H9 (cell line): ENCODE measurements at regions not wholly inside any gene's neighbourhood (a gene's known extent, or its start where the extent isn't known, plus 50 kb on each side); places are given as distances from the start of the nearest gene placed in this dataset.

Experiments
- DNase-seq: peaks from one replicate; pipeline ENCODE4 v3.0.0-alpha.2; 2017
- H2AFZ ChIP-seq: one replicate; pipeline ENCODE4 v1.6.1; 2013; ENCODE audit warnings: mild to moderate bottlenecking, low read length, control low read depth, moderate library complexity
- H2AK5ac ChIP-seq: 2 replicates; pipeline ENCODE4 v1.6.1; 2013; ENCODE audit warnings: low read length, control low read depth, mixed read lengths; ENCODE audit not compliant: insufficient read length
- H2BK120ac ChIP-seq: one replicate; pipeline ENCODE4 v1.6.1; 2013; ENCODE audit warnings: low read depth, mild to moderate bottlenecking, low read length, control low read depth, inconsistent platforms; ENCODE audit not compliant: poor library complexity, severe bottlenecking
- H2BK12ac ChIP-seq: 2 replicates; pipeline ENCODE4 v1.6.1; 2013; ENCODE audit warnings: low read length, control low read depth, mixed read lengths, low read depth; ENCODE audit not compliant: insufficient read length
- H2BK15ac ChIP-seq: 2 replicates; pipeline ENCODE4 v1.6.1; 2013; ENCODE audit warnings: low read depth, low read length, control low read depth
- H2BK20ac ChIP-seq: one replicate; pipeline ENCODE4 v1.6.1; 2013; ENCODE audit warnings: low read depth, mild to moderate bottlenecking, low read length, control low read depth, inconsistent platforms; ENCODE audit not compliant: poor library complexity, severe bottlenecking
- H2BK5ac ChIP-seq: 2 replicates; pipeline ENCODE4 v1.6.1; 2013; ENCODE audit warnings: low read length, control low read depth, mixed read lengths; ENCODE audit not compliant: insufficient read length
- H3K14ac ChIP-seq: 2 replicates; pipeline ENCODE4 v1.6.1; 2013; ENCODE audit warnings: low read length, control low read depth; ENCODE audit not compliant: insufficient read depth
- H3K18ac ChIP-seq: 2 replicates; pipeline ENCODE4 v1.6.1; 2013; ENCODE audit warnings: low read depth, mild to moderate bottlenecking, mixed read lengths, low read length, control low read depth; ENCODE audit not compliant: insufficient read length
- H3K23ac ChIP-seq: 2 replicates; pipeline ENCODE4 v1.6.1; 2013; ENCODE audit warnings: low read length, control low read depth, mixed read lengths, low read depth; ENCODE audit not compliant: insufficient read length
- H3K23me2 ChIP-seq: 2 replicates; pipeline ENCODE4 v1.6.1; 2013; ENCODE audit warnings: low read depth, mild to moderate bottlenecking, mixed read lengths, low read length, control low read depth; ENCODE audit not compliant: insufficient read length, poor library complexity, severe bottlenecking
- H3K27ac ChIP-seq: 2 replicates; pipeline ENCODE4 v1.5.1; 2013; ENCODE audit warnings: low read length, control low read depth, mixed read lengths, low read depth; ENCODE audit not compliant: insufficient read length
- H3K27me3 ChIP-seq: 2 replicates; pipeline ENCODE4 v1.6.1; 2013; ENCODE audit warnings: low read length, control low read depth, inconsistent platforms; ENCODE audit not compliant: insufficient read depth
- H3K4ac ChIP-seq: 2 replicates; pipeline ENCODE4 v1.6.1; 2013; ENCODE audit warnings: low read depth, mild to moderate bottlenecking, control low read depth, inconsistent platforms, low read length, moderate library complexity
- H3K4me1 ChIP-seq: 2 replicates; pipeline ENCODE4 v1.6.1; 2013; ENCODE audit warnings: low read length, control low read depth, inconsistent platforms; ENCODE audit not compliant: insufficient read depth
- H3K4me2 ChIP-seq: 2 replicates; pipeline ENCODE4 v1.6.1; 2013; ENCODE audit warnings: low read length, control low read depth, mixed read lengths; ENCODE audit not compliant: insufficient read length, insufficient read depth
- H3K56ac ChIP-seq: 2 replicates; pipeline ENCODE4 v1.6.1; 2013; ENCODE audit warnings: low read depth, mild to moderate bottlenecking, mixed read lengths, low read length, control low read depth; ENCODE audit not compliant: insufficient read length
- H3K79me1 ChIP-seq: 2 replicates; pipeline ENCODE4 v1.6.1; 2013; ENCODE audit warnings: low read depth, mild to moderate bottlenecking, moderate library complexity, low read length, control low read depth, inconsistent platforms; ENCODE audit not compliant: insufficient read depth, poor library complexity, severe bottlenecking
- H3K79me2 ChIP-seq: 2 replicates; pipeline ENCODE4 v1.6.1; 2013; ENCODE audit warnings: low read length, control low read depth, inconsistent platforms; ENCODE audit not compliant: insufficient read depth
- H3K9ac ChIP-seq: 2 replicates; pipeline ENCODE4 v1.6.1; 2013; ENCODE audit warnings: low read length, control low read depth, mixed read lengths; ENCODE audit not compliant: insufficient read length; ENCODE audit errors: extremely low read depth
- H3K9me3 ChIP-seq: one replicate; pipeline ENCODE4 v1.6.1; 2013; ENCODE audit warnings: low read depth, low read length, inconsistent platforms; ENCODE audit not compliant: control insufficient read depth
- H3T11ph ChIP-seq: one replicate; pipeline ENCODE4 v1.6.1; 2013; ENCODE audit warnings: mild to moderate bottlenecking, low read length, control low read depth, inconsistent platforms
- H4K20me1 ChIP-seq: one replicate; pipeline ENCODE4 v1.6.1; 2013; ENCODE audit not compliant: control insufficient read depth, insufficient read length, insufficient read depth
- H4K5ac ChIP-seq: 2 replicates; pipeline ENCODE4 v1.6.1; 2013; ENCODE audit warnings: low read depth, mild to moderate bottlenecking, mixed read lengths, low read length, control low read depth; ENCODE audit not compliant: insufficient read length
- H4K8ac ChIP-seq: replicated peaks from 2 replicates; pipeline ENCODE4 v1.6.1; 2013; ENCODE audit warnings: low read length, control low read depth, mixed read lengths, low read depth; ENCODE audit not compliant: insufficient read length
- H4K91ac ChIP-seq: 2 replicates; pipeline ENCODE4 v1.6.1; 2013; ENCODE audit warnings: low read depth, mild to moderate bottlenecking, moderate library complexity, mixed read lengths, low read length, control low read depth; ENCODE audit not compliant: insufficient read length
- H3K27ac Mint-ChIP-seq, 3 experiments: 2 replicates in 2 of 3; 3 replicates in 1 of 3; pipeline ENCODE4 v1.8.0; 2020 to 2021; ENCODE audit warnings: mixed read lengths in 3 of 3, mild to moderate bottlenecking in 1 of 3, moderate library complexity in 1 of 3
- H3K27me3 Mint-ChIP-seq: 2 replicates; pipeline ENCODE4 v1.8.0; 2021; ENCODE audit warnings: low read depth, mild to moderate bottlenecking, moderate library complexity, mixed read lengths
- H3K36me3 Mint-ChIP-seq, 3 experiments: 2 replicates in 2 of 3; 3 replicates in 1 of 3; pipeline ENCODE4 v1.8.0; 2020 to 2021; ENCODE audit warnings: low read depth in 3 of 3, mixed read lengths in 3 of 3; ENCODE audit not compliant: insufficient read depth in 1 of 3
- H3K4me1 Mint-ChIP-seq, 2 experiments: 2 replicates each; pipeline ENCODE4 v1.8.0; 2020; ENCODE audit warnings: mixed read lengths in 2 of 2
- H3K4me3 Mint-ChIP-seq, 2 experiments: 2 replicates in 1 of 2; 3 replicates in 1 of 2; pipeline ENCODE4 v1.8.0; 2020 to 2021; ENCODE audit warnings: mild to moderate bottlenecking in 2 of 2, mixed read lengths in 2 of 2, moderate library complexity in 1 of 2
- H3K9me3 Mint-ChIP-seq, 2 experiments: 2 replicates in 1 of 2; 3 replicates in 1 of 2; pipeline ENCODE4 v1.8.0; 2020; ENCODE audit warnings: mild to moderate bottlenecking in 2 of 2, mixed read lengths in 2 of 2, moderate library complexity in 1 of 2
- CTCF ChIP-seq: fragments of 200-600 bp; sonication (generic); conservative IDR thresholded peaks from 3 replicates; pipeline ENCODE4 v1.8.0; 2021; ENCODE audit warnings: antibody characterized with exemption, mild to moderate bottlenecking
- WGBS: extraction: QIAGEN DNeasy Blood & Tissue Kit; methylation state at CpG from one replicate; pipeline ENCODE4 v1.1.7; 2013; ENCODE audit warnings: missing lambda C conversion rate, low lambda C conversion rate, mixed read lengths; ENCODE audit not compliant: insufficient read length; ENCODE audit errors: extremely low coverage; 5-methylcytosine and 5-hydroxymethylcytosine counted together

- H3K79me2 ChIP-seq, result no peaks in the 10 kb centered on the region
- no peak overlapping the region for H2AK5ac ChIP-seq
- no CpG with 5 or more reads among the region's 4 CpGs for WGBS
- no peaks in the 10 kb centered on the region for H3K23me2 ChIP-seq
- H4K8ac ChIP-seq, result no peak overlapping the region
- DNase-seq, result no peak
- H2BK20ac ChIP-seq, result no peak overlapping the region
- peaks cover 0 to 4% of the 10 kb centered on the region in 2 experiments; a peak in 2 of 4 replicates for H3K4me1 Mint-ChIP-seq
- H3K9me3 ChIP-seq, result no peaks in the 10 kb centered on the region
- no peak overlapping the region for H3K23ac ChIP-seq
- H3K56ac ChIP-seq, result no peak overlapping the region
- no peak overlapping the region for H4K5ac ChIP-seq
- H4K20me1 ChIP-seq, result no peaks in the 10 kb centered on the region
- no peak overlapping the region for H3K9ac ChIP-seq
- no peak overlapping the region for H3K14ac ChIP-seq
- H3K4me2 ChIP-seq, result no peak overlapping the region
- H2BK15ac ChIP-seq, result no peak overlapping the region
- H3K9me3 Mint-ChIP-seq, result 0 out of 5 replicates have a peak, but pooled peaks cover 0 to 2% of the 10 kb centered on the region in 2 experiments
- no peak overlapping the region for H2BK120ac ChIP-seq
- H3T11ph ChIP-seq, result no peak overlapping the region
- no peaks in the 10 kb centered on the region for H3K36me3 Mint-ChIP-seq
- H3K27me3 Mint-ChIP-seq, result no peaks in the 10 kb centered on the region; the same call in 1 of the 2 replicates
- no peak for TF ChIP-seq CTCF
- H3K18ac ChIP-seq, result no peak overlapping the region
- H3K4me3 Mint-ChIP-seq, result no peak overlapping the region
- H3K27ac ChIP-seq, result no peak overlapping the region
- no peak overlapping the region for H4K91ac ChIP-seq
- H3K4me1 ChIP-seq, result no peaks in the 10 kb centered on the region
- no peak overlapping the region for H2BK5ac ChIP-seq
- no peak overlapping the region for H2AFZ ChIP-seq
- H3K27ac Mint-ChIP-seq, result no peak overlapping the region; a peak in 1 of 7 replicates
- no peak overlapping the region for H2BK12ac ChIP-seq
- no peak overlapping the region for H3K4ac ChIP-seq
- H3K79me1 ChIP-seq, result no peaks in the 10 kb centered on the region
- H3K27me3 ChIP-seq, result no peaks in the 10 kb centered on the region
Measured at GRCh38 chr3:117563063-117563462, 853.5 kb downstream of the TUSC7 start.
